Hematopoietic multipotent progenitor cell (in vitro differentiated cells): ENCODE measurements at regions not wholly inside any gene's neighbourhood (a gene's known extent, or its start where the extent isn't known, plus 50 kb on each side); places are given as distances from the start of the nearest gene placed in this dataset.

Source experiments
- DNase-seq, 3 donors: peaks; one replicate each; pipeline ENCODE4 v3.0.0-alpha.2; 2011 to 2015; ENCODE audit warnings: low read depth in 2 of 3, low spot score in 2 of 3

GRCh38 chr3:162743091-162743490 lies 1246.5 kb downstream of the OTOL1 start:
- no peak for DNase-seq

- DNase-seq, result no peak
These were observed 1264.2 kb downstream of the OTOL1 start for GRCh38 chr3:162760789-162761188.

DNA sequence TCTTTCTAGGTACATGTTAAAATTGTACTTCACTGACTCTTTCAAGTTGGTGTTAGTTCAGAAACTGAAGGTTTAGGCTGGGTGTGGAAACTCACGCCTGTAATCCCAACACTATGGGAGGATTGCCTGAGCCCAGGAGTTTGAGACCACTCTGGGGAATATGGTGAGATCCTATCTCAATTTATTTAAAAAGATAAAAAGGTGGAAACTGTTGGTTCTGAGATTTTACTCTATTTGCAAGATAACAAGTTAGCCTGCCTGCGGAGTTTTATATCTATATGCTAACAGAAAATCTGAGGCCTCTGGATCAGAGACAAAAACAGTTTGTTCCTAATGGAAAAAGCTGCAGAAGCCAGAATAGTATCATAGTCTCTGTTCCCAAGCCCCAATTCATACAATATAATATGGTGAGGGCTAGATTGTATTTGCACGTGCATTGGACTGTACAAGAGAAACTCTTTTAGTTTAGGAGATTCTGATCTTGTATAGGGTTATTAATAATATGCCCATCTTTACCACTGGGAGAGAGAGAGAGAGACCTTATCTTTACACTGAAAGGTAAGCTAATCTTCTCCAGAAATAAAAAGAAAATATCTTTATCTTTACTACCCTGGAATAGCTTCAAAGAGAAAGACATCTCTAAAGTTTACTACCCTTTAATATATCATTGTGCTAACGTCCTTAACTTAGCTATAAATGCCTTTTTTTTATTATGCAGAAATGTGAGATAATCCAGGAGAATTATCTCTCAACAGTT lies 1267.6 kb downstream of the OTOL1 start:
- no peak for DNase-seq

DNA sequence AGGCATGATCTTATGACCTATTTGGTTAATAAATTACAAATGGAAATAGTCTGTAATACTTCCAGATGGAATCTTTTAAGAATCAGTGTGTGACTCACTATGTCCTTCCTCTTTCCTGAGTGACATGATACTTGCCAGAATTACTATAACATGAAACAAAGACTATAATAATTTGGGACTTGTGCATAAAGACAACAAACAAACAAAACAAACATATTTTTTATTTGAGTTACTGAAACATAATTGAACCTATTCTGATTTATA lies 1268.1 kb downstream of the OTOL1 start:
- DNase-seq, result no peak

DNA sequence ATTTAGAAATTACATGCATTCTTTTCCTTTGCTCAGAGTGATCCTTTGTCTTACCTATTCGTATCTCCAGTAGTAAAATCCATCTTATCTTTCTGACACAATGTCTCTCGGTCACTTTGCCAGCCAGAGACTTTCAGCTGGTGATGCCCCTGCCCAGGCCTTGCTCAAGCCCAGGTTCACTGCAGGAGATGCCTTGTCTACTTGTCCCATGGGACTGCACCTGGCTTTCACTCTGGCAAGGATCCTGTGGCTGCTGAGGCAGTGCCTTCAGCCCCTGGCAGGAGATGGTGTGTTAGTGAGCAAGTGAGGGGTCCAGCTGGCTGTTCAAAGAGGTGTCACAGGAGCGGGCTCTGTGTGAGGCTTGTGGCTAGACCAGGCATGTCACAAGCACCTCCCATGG lies 1268.9 kb downstream of the OTOL1 start:
- DNase-seq, result no peak

GRCh38 chr3:162769564-162769963 lies 1273.0 kb downstream of the OTOL1 start:
- DNase-seq, result no peak

DNA sequence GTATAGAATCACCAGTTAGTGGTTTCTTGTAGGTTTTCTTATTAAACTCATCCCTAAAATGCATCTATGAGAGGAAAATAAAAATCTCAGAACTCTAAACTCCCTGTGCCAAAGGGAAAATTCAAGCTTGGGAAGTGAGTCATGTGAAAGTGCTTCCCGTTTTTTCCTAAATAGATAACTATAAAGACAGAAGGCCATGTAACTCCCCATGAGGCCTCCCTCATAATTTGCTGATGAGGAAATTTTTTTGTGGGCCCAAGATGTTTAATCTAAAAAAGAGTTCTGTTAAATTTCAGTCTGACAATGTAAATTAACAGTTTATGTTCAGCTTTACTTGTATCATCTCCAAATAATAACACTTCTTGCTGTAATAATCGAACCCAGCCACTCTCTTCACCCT lies 1273.9 kb downstream of the OTOL1 start:
- no peak for DNase-seq

GRCh38 chr3:162774613-162775100 lies 1278.0 kb downstream of the OTOL1 start:
- no peak for DNase-seq

GRCh38 chr3:162776148-162776547 lies 1279.5 kb downstream of the OTOL1 start:
- DNase-seq, result no peak

GRCh38 chr3:162777118-162777517 lies 1280.5 kb downstream of the OTOL1 start:
- DNase-seq, result peak in 1 of 3 donors; percentile 20

DNA sequence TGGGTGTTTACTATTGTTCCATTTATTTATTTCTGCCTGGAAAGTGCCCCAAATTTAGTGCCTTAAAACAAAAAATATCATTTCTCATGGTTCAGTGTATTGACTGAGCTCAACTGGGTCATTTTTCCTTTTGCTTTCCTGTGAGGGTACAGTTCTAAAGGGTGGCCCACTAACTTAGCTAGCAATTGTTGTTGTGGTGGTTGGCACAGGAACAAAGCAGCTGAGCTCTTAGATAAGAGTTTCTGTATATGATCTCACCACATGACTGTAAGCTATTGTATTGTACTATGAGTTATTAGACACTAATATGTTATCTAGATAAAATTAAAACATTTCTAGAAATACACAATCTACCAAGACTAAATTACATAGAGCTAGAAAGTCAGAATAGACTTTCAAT lies 1283.7 kb downstream of the OTOL1 start:
- peak in 2 of 3 donors; percentile 20 to 76 for DNase-seq

- peak in 1 of 3 donors; percentile 7 for DNase-seq
These were observed 1303.3 kb downstream of the OTOL1 start for GRCh38 chr3:162799910-162800309.

- no peak for DNase-seq
These were observed 1305.8 kb downstream of the OTOL1 start for GRCh38 chr3:162802228-162802965.

GRCh38 chr3:162810776-162811175 lies 1314.2 kb downstream of the OTOL1 start:
- DNase-seq, result no peak

- no peak for DNase-seq
These were observed 1346.1 kb downstream of the OTOL1 start for GRCh38 chr3:162842549-162843216.

DNA sequence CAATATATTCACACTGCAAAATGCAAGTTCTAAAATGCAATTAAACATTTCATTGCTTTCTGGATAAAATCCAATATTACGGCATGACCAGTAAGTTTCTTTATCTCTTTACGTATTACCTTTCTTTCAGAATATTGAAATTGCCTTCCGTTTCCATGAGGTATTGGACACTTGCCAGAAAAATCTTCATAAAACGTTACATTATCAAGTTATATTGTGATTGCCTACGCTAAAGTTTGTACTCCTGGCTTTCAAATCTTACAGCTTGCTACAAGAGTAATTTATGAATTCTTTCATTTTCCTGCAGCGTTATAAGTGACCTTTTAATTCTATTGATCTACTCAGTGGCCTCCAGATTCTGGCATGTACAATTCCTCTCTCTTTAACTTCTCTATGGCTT lies 1349.3 kb downstream of the OTOL1 start:
- DNase-seq, result no peak

DNA sequence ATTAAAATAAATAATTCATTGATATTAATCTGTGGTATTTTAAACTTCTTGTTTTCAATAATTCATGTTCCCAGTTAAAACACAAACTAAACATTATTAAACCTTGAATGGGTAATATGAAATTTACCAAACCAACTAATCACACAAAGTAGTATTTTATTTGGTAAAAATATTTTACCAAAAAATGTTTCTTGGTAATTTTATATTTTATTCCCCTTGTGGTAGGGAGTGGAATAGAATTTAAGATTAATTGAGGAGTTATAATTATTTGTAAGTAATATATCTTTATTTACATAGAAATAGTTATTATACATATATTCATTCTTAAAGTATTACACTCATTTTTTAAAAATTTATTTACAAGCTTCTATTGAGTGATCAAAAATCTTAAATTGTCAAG lies 1350.9 kb downstream of the OTOL1 start:
- no peak for DNase-seq

- no peak for DNase-seq
These were observed 1367.0 kb downstream of the OTOL1 start for GRCh38 chr3:162863579-162863978.

- DNase-seq, result peak in 1 of 3 donors; percentile 1
These were observed 1368.9 kb downstream of the OTOL1 start for GRCh38 chr3:162865466-162865865.

- no peak for DNase-seq
These were observed 1382.5 kb downstream of the OTOL1 start for GRCh38 chr3:162879021-162879562.

- DNase-seq, result no peak
These were observed 1387.8 kb downstream of the OTOL1 start for GRCh38 chr3:162884373-162884772.
